ENCODE measurements at regions not wholly inside any gene's neighbourhood (a gene's known extent, or its start where the extent isn't known, plus 50 kb on each side); places are given as distances from the start of the nearest gene placed in this dataset.

DNA sequence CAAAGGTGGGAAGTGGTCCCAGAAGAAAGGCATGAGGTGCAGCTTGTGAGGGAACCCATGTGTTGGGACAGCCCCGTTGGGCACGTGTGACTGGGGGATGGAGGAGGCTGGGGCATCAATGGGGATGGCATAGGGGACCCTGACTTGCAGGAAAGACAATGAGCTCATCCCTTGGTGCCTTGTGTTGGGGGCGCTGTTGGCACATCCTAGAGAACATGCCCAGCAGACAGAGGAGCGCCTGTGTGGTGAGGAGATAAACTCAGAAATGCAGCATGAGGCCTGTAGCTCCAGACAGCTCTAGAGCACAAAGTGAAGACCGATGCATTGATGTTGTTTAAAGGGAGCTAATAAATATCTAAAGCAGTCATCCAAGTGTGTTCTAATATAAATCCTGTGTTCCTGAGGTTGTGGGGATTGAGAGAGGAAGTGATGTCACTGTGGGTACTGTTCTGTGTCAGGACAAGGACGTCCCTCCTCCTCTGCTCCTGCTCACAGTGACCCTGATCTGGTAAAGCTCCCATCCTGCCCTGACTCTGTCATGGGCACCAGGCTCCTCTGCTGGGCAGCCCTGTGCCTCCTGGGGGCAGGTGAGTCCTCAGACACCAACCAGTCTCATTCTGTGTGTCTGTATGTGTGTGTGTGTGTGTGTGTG, 126.1 kb upstream of the PRSS58 start:
- no peak for TF ChIP-seq POLR2A (IDR thresholded peaks at IDR 0.05)
- TF ChIP-seq, protein P1, sequence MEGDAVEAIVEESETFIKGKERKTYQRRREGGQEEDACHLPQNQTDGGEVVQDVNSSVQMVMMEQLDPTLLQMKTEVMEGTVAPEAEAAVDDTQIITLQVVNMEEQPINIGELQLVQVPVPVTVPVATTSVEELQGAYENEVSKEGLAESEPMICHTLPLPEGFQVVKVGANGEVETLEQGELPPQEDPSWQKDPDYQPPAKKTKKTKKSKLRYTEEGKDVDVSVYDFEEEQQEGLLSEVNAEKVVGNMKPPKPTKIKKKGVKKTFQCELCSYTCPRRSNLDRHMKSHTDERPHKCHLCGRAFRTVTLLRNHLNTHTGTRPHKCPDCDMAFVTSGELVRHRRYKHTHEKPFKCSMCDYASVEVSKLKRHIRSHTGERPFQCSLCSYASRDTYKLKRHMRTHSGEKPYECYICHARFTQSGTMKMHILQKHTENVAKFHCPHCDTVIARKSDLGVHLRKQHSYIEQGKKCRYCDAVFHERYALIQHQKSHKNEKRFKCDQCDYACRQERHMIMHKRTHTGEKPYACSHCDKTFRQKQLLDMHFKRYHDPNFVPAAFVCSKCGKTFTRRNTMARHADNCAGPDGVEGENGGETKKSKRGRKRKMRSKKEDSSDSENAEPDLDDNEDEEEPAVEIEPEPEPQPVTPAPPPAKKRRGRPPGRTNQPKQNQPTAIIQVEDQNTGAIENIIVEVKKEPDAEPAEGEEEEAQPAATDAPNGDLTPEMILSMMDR (IDR thresholded peaks at IDR 0.05), result no peak
